CD4-positive, alpha-beta memory T cell (primary cell): ENCODE measurements at regions not wholly inside any gene's neighbourhood (a gene's known extent, or its start where the extent isn't known, plus 50 kb on each side); places are given as distances from the start of the nearest gene placed in this dataset.

Experiments
- CTCF ChIA-PET: fragments of 350-600 bp; sonication (Branson Sonifier 250); formaldehyde crosslinking; loops from one replicate; lab custom pipeline; 2021; ENCODE audit warnings: inconsistent platforms; ENCODE audit not compliant: partially characterized antibody; lab: Charles Lee
- POLR2A ChIA-PET: fragments of 350-600 bp; sonication (Branson Sonifier 250); formaldehyde crosslinking; loops from one replicate; lab custom pipeline; 2021; ENCODE audit not compliant: partially characterized antibody; lab: Charles Lee
- DNase-seq, 5 donors: peaks; one replicate each; pipeline versions ENCODE4 v3.0.0 to v3.0.0-alpha.2; 2020 to 2022; ENCODE audit warnings: mixed read lengths in 1 of 5
- H3K27ac ChIP-seq: one replicate; pipeline ENCODE4 v1.7.0; 2013; ENCODE audit warnings: low read depth, low read length
- H3K27me3 ChIP-seq: 2 replicates; pipeline ENCODE4 v1.7.0; 2013; ENCODE audit warnings: mild to moderate bottlenecking, low read length, moderate library complexity; ENCODE audit not compliant: insufficient read depth
- H3K36me3 ChIP-seq: 2 replicates; pipeline ENCODE4 v1.7.0; 2013; ENCODE audit warnings: mild to moderate bottlenecking, low read length, moderate library complexity; ENCODE audit not compliant: insufficient read depth
- H3K4me1 ChIP-seq: 2 replicates; pipeline ENCODE4 v1.7.0; 2013; ENCODE audit warnings: mild to moderate bottlenecking, low read length, moderate library complexity; ENCODE audit not compliant: insufficient read depth
- H3K4me3 ChIP-seq, 2 donors: one replicate each; pipeline ENCODE4 v1.7.0; 2013; ENCODE audit warnings: low read length in 2 of 2, mild to moderate bottlenecking in 1 of 2
- H3K9me3 ChIP-seq, 2 donors: one replicate each; pipeline ENCODE4 v1.7.0; 2013; ENCODE audit warnings: low read length in 2 of 2, control low read depth in 1 of 2; ENCODE audit not compliant: control insufficient read depth in 1 of 2
- H3K27ac Mint-ChIP-seq, 7 donors: one replicate each; pipeline ENCODE4 v1.8.0; 2020 to 2021; ENCODE audit warnings: mixed read lengths in 7 of 7, mild to moderate bottlenecking in 6 of 7, inconsistent platforms in 3 of 7, moderate library complexity in 3 of 7
- H3K27me3 Mint-ChIP-seq, 2 donors: one replicate each; pipeline ENCODE4 v1.8.0; 2020 to 2021; ENCODE audit warnings: mixed read lengths in 2 of 2
- H3K36me3 Mint-ChIP-seq, 2 donors: one replicate each; pipeline ENCODE4 v1.8.0; 2020 to 2021; ENCODE audit warnings: mixed read lengths in 2 of 2, inconsistent platforms in 1 of 2, mild to moderate bottlenecking in 1 of 2
- H3K4me1 Mint-ChIP-seq, 4 donors: one replicate each; pipeline ENCODE4 v1.8.0; 2020 to 2021; ENCODE audit warnings: mixed read lengths in 4 of 4, mild to moderate bottlenecking in 1 of 4
- H3K4me3 Mint-ChIP-seq, 8 donors: one replicate each; pipeline ENCODE4 v1.8.0; 2020 to 2021; ENCODE audit warnings: mixed read lengths in 8 of 8, mild to moderate bottlenecking in 7 of 8, moderate library complexity in 6 of 8, inconsistent platforms in 3 of 8
- H3K9me3 Mint-ChIP-seq, 8 donors: one replicate each; pipeline ENCODE4 v1.8.0; 2020 to 2021; ENCODE audit warnings: mixed read lengths in 8 of 8, mild to moderate bottlenecking in 5 of 8, inconsistent platforms in 3 of 8, moderate library complexity in 1 of 8
- intact Hi-C: fragments of 100-400 bp; cut with micrococcal nuclease; formaldehyde crosslinking; loops from one replicate; pipeline ENCODE4 v1.15.1; 2023

DNA sequence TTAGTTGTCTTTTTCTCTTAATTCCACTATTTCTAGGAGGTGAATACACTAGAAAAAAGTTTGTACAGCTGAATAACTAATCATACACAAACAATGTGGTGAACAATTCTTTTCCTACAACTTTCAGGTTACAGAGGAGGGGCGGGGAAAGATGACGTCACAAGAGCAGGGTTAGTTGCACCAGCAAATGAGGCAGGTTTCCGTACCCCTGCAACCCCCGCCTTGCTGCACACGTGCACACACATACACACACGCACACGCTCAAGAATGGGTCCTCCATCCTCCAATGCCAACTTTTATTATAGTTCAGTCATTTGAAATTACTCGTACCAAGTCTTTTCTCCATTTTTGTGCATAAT lies 122.8 kb downstream of the ARL4C start:
- Histone ChIP-seq H3K36me3 (no peaks in the 10 kb centered on the region), H3K4me3 (no peak overlapping the region), H3K27me3 (no peaks in the 10 kb centered on the region), H3K27ac (no peak overlapping the region), H3K4me1 (peaks cover 47% of the 10 kb centered on the region), H3K9me3 (no peaks in the 10 kb centered on the region)
- H3K4me3 Mint-ChIP-seq, result peak overlapping the region in 1 of 8 donors; percentile 16
- peak overlapping the region in 2 of 7 donors; percentile 48 to 60 for H3K27ac Mint-ChIP-seq
- intact Hi-C loops, result no loop called here
- DNase-seq, result no peak
- no peaks in the 10 kb centered on the region for H3K36me3 Mint-ChIP-seq
- H3K27me3 Mint-ChIP-seq, result no peaks in the 10 kb centered on the region
- peaks cover 0 to 2% (median 0%) of the 10 kb centered on the region in 8 donors for H3K9me3 Mint-ChIP-seq
- ChIA-PET POLR2A (interaction anchor here (0.9 to 3.1 kb wide), 4 partner anchors 26 to 211 kb away, joined by 3 to 21 read pairs (median 6); no protein-coding TSS in a partner anchor), CTCF (interaction anchor here (1.0 to 2.8 kb wide), 5 partner anchors 14 to 57 kb away, joined by 3 to 7 read pairs (median 4); no protein-coding TSS in a partner anchor)
- peaks cover 26 to 66% (median 42%) of the 10 kb centered on the region in 4 donors for H3K4me1 Mint-ChIP-seq

DNA sequence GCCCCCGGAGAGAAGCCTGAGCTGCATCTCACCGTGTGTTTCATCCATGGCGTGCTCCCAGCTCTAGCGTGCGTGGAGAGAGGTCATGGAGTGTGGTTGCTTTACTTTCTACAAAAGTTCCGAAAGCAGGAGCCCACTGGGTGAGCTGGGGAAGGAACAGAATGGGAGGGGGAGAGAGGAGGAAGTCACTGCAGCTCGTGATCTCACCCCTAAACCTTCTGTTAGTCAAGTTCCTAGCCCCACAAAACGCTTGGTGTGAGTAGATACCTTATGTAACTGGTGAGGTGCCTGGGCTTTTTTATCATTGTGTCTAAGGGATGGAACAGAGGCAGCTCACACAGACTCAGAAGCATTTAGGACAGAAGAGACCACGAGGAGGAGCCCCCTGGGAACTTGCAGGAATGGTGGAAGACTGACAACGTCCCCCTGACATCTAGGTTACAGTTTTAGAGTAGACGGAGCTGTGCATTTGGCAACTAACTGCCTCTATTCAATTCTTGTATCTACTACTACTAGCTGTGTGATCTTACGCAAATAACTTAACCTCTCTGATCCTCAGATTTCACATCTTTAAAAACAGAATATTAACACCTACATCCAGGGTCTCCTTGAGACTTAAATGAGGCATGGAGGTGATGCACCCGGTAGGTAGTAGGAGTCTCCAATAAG lies 123.3 kb downstream of the ARL4C start:
- Histone ChIP-seq H3K36me3 (no peaks in the 10 kb centered on the region), H3K27me3 (no peaks in the 10 kb centered on the region), H3K27ac (no peak overlapping the region), H3K4me1 (peaks cover 52% of the 10 kb centered on the region), H3K9me3 (no peaks in the 10 kb centered on the region), H3K4me3 (no peak overlapping the region)
- intact Hi-C loops, result loop anchor here (2.0 kb wide), 1 partner anchor 53 kb away; no protein-coding TSS in a partner anchor
- ChIA-PET CTCF (interaction anchor here (1.0 to 2.8 kb wide), 8 partner anchors 13 to 91 kb away, joined by 3 to 7 read pairs (median 4); no protein-coding TSS in a partner anchor), POLR2A (interaction anchor here (0.8 to 3.1 kb wide), 14 partner anchors 12 to 210 kb away, joined by 3 to 21 read pairs (median 3); no protein-coding TSS in a partner anchor)
- no peak for DNase-seq
- Mint-ChIP-seq H3K27ac (peak overlapping the region in 5 of 7 donors; percentile 58 to 89 (median 68)), H3K4me3 (peak overlapping the region in 3 of 8 donors; percentile 43 to 53 (median 51)), H3K27me3 (no peaks in the 10 kb centered on the region), H3K4me1 (peaks cover 31 to 71% (median 47%) of the 10 kb centered on the region in 4 donors), H3K9me3 (peaks cover 0 to 2% (median 0%) of the 10 kb centered on the region in 8 donors), H3K36me3 (no peaks in the 10 kb centered on the region)

DNA sequence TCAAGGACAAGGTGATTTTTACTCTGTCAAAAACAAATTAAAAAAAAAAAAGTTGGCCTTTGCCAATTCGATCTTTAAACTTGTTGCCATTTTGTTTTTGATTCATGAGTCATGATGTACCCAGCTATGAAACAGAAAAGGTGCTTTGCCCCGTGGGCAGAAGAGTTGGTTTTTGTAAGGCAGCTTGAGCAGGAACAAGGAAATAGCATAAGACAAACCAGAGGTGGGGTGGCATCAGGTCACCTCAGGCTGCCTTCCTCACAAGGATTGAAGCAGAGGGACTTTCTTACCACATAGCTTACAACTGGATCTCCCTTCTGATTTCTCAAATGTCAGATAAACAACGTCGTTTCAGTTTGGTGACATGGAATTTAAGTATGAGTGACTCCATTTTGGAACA lies 123.8 kb downstream of the ARL4C start:
- Mint-ChIP-seq H3K27me3 (no peaks in the 10 kb centered on the region), H3K4me1 (peaks cover 37 to 77% (median 52%) of the 10 kb centered on the region in 4 donors), H3K4me3 (peak overlapping the region in 6 of 8 donors; percentile 29 to 81 (median 52)), H3K9me3 (peaks cover 0 to 2% (median 0%) of the 10 kb centered on the region in 8 donors), H3K36me3 (no peaks in the 10 kb centered on the region), H3K27ac (peak overlapping the region in 6 of 7 donors; percentile 55 to 89 (median 64))
- POLR2A ChIA-PET, result interaction anchor here (0.8 to 3.1 kb wide), 15 partner anchors 12 to 124 kb away, joined by 3 to 21 read pairs (median 3); partner anchors contain the start of gene ARL4C
- Histone ChIP-seq H3K27ac (no peak overlapping the region), H3K27me3 (no peaks in the 10 kb centered on the region), H3K36me3 (no peaks in the 10 kb centered on the region), H3K4me3 (no peak overlapping the region), H3K4me1 (peaks cover 58% of the 10 kb centered on the region), H3K9me3 (no peaks in the 10 kb centered on the region)
- intact Hi-C loops, result loop anchor here (2.0 kb wide), 1 partner anchor 54 kb away; no protein-coding TSS in a partner anchor
- CTCF ChIA-PET, result interaction anchor here (1.0 to 2.8 kb wide), 8 partner anchors 13 to 91 kb away, joined by 3 to 7 read pairs (median 4); no protein-coding TSS in a partner anchor
- DNase-seq, result peak in 2 of 5 donors; percentile 14 to 41

DNA sequence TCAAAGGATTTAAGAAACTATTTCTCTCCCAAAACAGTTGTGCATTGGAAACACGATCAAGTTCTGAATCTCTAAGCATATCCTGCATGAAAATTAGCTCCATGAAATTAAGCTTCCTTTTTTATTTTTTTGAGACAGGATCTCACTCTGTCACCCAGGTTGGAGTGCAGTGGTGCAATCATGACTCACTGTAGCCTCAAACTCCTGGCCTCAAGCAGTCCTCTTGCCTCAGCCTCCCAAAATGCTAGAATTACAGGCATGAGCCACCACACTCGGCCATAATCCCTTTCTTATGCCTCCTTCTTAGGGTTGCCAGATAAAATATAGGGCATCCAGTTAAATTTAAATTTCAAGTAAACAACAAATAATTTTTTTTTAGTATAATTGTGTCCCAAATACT lies 124.4 kb downstream of the ARL4C start:
- Histone ChIP-seq H3K9me3 (no peaks in the 10 kb centered on the region), H3K36me3 (no peaks in the 10 kb centered on the region), H3K4me3 (no peak overlapping the region), H3K4me1 (peaks cover 63% of the 10 kb centered on the region), H3K27me3 (no peaks in the 10 kb centered on the region), H3K27ac (no peak overlapping the region)
- intact Hi-C loops, result loop anchor here (2.0 kb wide), 1 partner anchor 54 kb away; no protein-coding TSS in a partner anchor
- Mint-ChIP-seq H3K4me3 (peak overlapping the region; percentile 55 to 89 (median 82)), H3K9me3 (peaks cover 0 to 2% (median 0%) of the 10 kb centered on the region in 8 donors), H3K4me1 (peaks cover 41 to 82% (median 57%) of the 10 kb centered on the region in 4 donors), H3K27me3 (no peaks in the 10 kb centered on the region), H3K27ac (peak overlapping the region in 6 of 7 donors; percentile 43 to 90 (median 84)), H3K36me3 (no peaks in the 10 kb centered on the region)
- ChIA-PET POLR2A (interaction anchor here (0.7 to 3.1 kb wide), 15 partner anchors 11 to 125 kb away, joined by 3 to 21 read pairs (median 4); partner anchors contain the start of gene ARL4C), CTCF (interaction anchor here (0.9 to 1.8 kb wide), 7 partner anchors 14 to 237 kb away, joined by 3 to 6 read pairs (median 3); no protein-coding TSS in a partner anchor)
- no peak for DNase-seq

DNA sequence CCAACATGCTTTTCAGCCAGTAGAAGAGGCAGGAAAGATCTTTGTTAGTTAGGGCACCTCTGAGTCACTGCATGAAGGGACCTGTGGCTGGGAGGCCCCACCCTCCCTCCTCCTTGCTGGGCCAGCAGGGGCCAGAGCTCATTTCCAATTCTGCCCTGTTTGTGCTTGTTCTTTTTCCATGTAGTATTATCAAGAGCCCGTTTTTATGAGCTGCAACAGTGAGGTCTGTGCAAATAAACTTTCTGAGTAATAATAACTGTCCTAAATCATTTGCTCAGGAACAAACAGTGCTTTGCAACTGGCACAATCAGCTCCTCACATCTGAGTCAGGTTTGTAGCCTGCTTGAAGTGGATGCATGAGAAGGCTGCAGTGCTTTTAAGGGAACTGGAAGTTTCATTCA lies 128.0 kb downstream of the ARL4C start:
- no peak overlapping the region for H3K4me3 ChIP-seq
- no peaks in the 10 kb centered on the region for H3K36me3 ChIP-seq
- peak; percentile 31 to 70 (median 37) for DNase-seq
- peaks cover 78% of the 10 kb centered on the region for H3K4me1 ChIP-seq
- no peaks in the 10 kb centered on the region for H3K9me3 ChIP-seq
- peaks cover 50 to 79% (median 64%) of the 10 kb centered on the region in 4 donors for H3K4me1 Mint-ChIP-seq
- ChIA-PET POLR2A (interaction anchor here (0.6 to 4.5 kb wide), 21 partner anchors 9 to 379 kb away, joined by 3 to 46 read pairs (median 4); partner anchors contain the start of gene ARL4C), CTCF (interaction anchor here (0.7 to 4.6 kb wide), 20 partner anchors 9 to 378 kb away, joined by 3 to 38 read pairs (median 4); no protein-coding TSS in a partner anchor)
- H3K27ac Mint-ChIP-seq, result peak overlapping the region; percentile 82 to 96 (median 93)
- H3K27me3 ChIP-seq, result no peaks in the 10 kb centered on the region
- intact Hi-C loops, result loop anchor here (1.0 to 5.0 kb wide), 3 partner anchors 47 to 120 kb away; no protein-coding TSS in a partner anchor
- H3K9me3 Mint-ChIP-seq, result peaks cover 0 to 2% (median 0%) of the 10 kb centered on the region in 8 donors
- H3K27ac ChIP-seq, result peak overlapping the region; percentile 33
- peak overlapping the region in 4 of 8 donors; percentile 60 to 77 (median 61) for H3K4me3 Mint-ChIP-seq
- H3K27me3 Mint-ChIP-seq, result no peaks in the 10 kb centered on the region
- H3K36me3 Mint-ChIP-seq, result no peaks in the 10 kb centered on the region

DNA sequence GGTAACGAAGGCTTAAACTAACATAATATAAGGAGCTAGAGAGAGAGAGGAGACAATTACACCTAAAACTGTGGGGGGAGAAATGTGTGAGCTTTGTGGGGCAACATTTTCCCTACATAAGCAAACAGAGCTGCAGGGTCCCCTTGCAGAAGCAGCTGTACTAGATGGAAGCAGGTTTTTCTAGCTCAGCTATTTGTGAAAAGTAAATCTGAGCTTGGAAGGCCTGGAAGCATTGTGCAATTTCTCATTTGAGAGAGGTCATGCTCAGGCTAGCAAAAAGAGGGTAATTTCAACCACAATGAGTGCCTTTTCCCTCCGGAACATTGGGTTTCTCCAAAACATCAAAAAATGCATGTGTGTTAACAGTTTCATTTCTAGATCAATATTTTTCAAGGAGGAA lies 130.0 kb downstream of the ARL4C start:
- intact Hi-C loops, result loop anchor here (5.0 kb wide), 1 partner anchor 45 kb away; no protein-coding TSS in a partner anchor
- no peak overlapping the region for H3K27ac ChIP-seq
- no peaks in the 10 kb centered on the region for H3K9me3 ChIP-seq
- no peaks in the 10 kb centered on the region for H3K27me3 ChIP-seq
- Mint-ChIP-seq H3K36me3 (no peaks in the 10 kb centered on the region), H3K27ac (peak overlapping the region; percentile 33 to 96 (median 87)), H3K9me3 (peaks cover 0 to 2% (median 0%) of the 10 kb centered on the region in 8 donors), H3K4me1 (peaks cover 37 to 67% (median 51%) of the 10 kb centered on the region in 4 donors), H3K4me3 (peak overlapping the region in 6 of 8 donors; percentile 5 to 76 (median 53)), H3K27me3 (no peaks in the 10 kb centered on the region)
- H3K36me3 ChIP-seq, result no peaks in the 10 kb centered on the region
- H3K4me1 ChIP-seq, result peaks cover 58% of the 10 kb centered on the region
- no peak for DNase-seq
- CTCF ChIA-PET, result interaction anchor here (1.2 to 4.6 kb wide), 4 partner anchors 77 to 231 kb away, joined by 4 to 38 read pairs (median 4); no protein-coding TSS in a partner anchor
- no peak overlapping the region for H3K4me3 ChIP-seq
- POLR2A ChIA-PET, result interaction anchor here (1.0 to 4.5 kb wide), 3 partner anchors 57 to 87 kb away, joined by 4 to 42 read pairs (median 4); no protein-coding TSS in a partner anchor
